PC-9 (cell line): ENCODE measurements at regions not wholly inside any gene's neighbourhood (a gene's known extent, or its start where the extent isn't known, plus 50 kb on each side); places are given as distances from the start of the nearest gene placed in this dataset.

ENCODE experiments used
- CTCF ChIP-seq: fragments of 200-600 bp; sonication (generic); conservative IDR thresholded peaks from 2 replicates; pipeline ENCODE4 v1.6.1; 2017; ENCODE audit warnings: mixed run types, antibody characterized with exemption, mild to moderate bottlenecking, moderate library complexity
- EZH2 ChIP-seq: fragments of 200-600 bp; sonication (generic); IDR thresholded peaks from 2 replicates; pipeline ENCODE4 v1.8.0; 2017; ENCODE audit warnings: antibody characterized with exemption, low read depth

- no peak for TF ChIP-seq CTCF
- TF ChIP-seq EZH2, result no peak
Measured at GRCh38 chr12:108448246-108448645, 66.8 kb upstream of the FICD start.
